G401 (cell line): ENCODE measurements at regions not wholly inside any gene's neighbourhood (a gene's known extent, or its start where the extent isn't known, plus 50 kb on each side); places are given as distances from the start of the nearest gene placed in this dataset.

Source experiments
- DNase-seq: peaks from one replicate; pipeline ENCODE4 v3.0.0-alpha.2; 2015; ENCODE audit warnings: low spot score
- in situ Hi-C: cut with HindIII; loops from 2 replicates; pipeline ENCODE4 v1.10.0; 2016; ENCODE audit warnings: low sequenced_read_pairs, mixed read lengths

GRCh38 chr22:48689206-48689605 lies 1138.5 kb downstream of the BRD1 start:
- in situ Hi-C loops: no loop called here
- no peak for DNase-seq

DNA sequence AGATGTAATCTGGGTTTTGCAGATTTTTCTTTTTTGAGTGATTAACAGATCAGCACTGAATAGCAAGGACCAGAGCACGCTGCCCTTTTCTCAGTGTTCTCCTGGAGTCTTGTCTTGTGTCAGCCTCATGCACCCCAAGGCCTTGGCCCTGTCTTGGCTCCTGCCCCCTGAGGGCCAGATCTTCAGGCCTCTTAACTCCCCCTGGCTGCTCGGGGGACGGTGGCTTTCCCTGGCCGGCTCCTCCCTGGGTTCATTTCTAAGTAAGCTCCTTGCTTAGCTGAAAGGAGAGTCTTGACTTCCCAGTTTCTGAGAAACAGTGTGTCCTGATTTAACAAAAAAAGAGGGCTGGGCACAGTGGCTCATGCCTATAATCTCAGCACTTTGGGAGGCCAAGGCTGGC lies 1139.3 kb downstream of the BRD1 start:
- in situ Hi-C loops: no loop called here

DNA sequence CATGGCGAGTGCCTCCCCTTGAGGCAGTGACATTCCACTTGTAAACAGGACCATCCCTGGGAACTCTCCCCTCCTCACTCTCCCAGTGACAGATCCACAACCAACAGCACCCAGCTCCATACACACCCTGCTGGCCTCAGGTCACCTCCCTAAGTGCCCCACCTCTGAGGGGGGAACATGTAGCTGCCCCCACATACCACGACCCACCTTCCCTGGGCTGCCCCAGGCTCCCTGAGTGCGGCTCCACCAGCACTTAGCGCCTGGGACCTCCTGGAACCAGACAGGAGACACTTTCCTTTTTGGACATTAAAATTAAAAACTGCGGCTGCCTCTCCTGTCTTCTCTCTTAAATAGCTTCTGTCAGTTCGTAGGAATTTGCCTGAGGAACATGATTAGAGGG lies 1140.1 kb downstream of the BRD1 start:
- in situ Hi-C loops: no loop called here
- DNase-seq: no peak

More for the DNA sequence above, 1139.3 kb downstream of the BRD1 start:
- no peak for DNase-seq

GRCh38 chr22:48686694-48687302 lies 1140.9 kb downstream of the BRD1 start:
- DNase-seq: no peak
- in situ Hi-C loops: no loop called here

GRCh38 chr22:48685767-48686166 lies 1141.9 kb downstream of the BRD1 start:
- DNase-seq: no peak
- in situ Hi-C loops: no loop called here

GRCh38 chr22:48683640-48684039 lies 1144.0 kb downstream of the BRD1 start:
- in situ Hi-C loops: no loop called here
- DNase-seq: no peak

- in situ Hi-C loops: no loop called here
- DNase-seq: no peak
These were observed 1145.2 kb downstream of the BRD1 start for GRCh38 chr22:48682504-48682903.

GRCh38 chr22:48680601-48681000 lies 1147.1 kb downstream of the BRD1 start:
- in situ Hi-C loops: no loop called here
- no peak for DNase-seq

DNA sequence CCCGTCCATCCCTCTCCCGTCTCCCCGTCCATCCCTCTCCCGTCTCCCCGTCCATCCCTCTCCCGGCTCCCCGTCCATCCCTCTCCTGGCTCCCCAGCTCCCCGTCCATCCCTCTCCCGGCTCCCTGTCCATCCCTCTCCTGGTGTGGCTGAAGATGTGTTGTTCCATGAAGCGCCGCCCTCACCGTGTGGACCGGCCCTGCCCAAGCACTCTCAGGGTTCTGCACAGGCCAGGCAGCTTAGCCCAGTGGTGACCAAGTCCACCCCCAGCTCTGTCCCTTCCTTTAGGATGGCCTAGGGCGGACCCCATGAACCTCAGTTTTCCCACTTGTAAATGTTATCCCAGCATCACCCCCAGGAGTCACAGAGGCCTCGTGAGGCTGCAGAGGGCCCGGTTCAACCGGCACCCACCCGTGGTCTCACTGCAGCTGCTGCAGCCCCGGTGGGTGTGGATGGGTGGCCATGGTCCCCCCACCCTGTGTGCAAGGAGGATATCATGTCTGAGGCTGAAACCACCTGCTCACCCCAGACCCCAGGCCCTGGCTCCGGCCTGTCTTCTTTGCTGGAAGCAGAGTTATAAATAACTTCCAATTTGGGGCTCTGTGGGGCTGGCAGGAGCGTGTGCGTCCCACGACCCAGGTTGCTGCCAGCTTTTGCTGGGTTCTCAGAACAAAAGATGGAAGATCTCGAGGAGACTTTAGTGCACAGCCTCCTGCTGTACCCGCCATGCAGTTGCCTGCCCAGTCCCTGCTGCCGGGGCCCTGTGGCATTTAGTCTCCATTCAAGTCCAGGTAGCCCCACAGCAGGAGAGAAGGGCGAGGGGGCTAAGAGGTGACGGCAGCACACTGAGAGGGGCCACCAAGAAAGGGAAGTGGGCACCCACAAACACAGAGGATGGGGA lies 1147.8 kb downstream of the BRD1 start:
- in situ Hi-C loops: no loop called here
- no peak for DNase-seq

- DNase-seq: no peak
- in situ Hi-C loops: no loop called here
These were observed 1149.2 kb downstream of the BRD1 start for GRCh38 chr22:48678171-48679135.

DNA sequence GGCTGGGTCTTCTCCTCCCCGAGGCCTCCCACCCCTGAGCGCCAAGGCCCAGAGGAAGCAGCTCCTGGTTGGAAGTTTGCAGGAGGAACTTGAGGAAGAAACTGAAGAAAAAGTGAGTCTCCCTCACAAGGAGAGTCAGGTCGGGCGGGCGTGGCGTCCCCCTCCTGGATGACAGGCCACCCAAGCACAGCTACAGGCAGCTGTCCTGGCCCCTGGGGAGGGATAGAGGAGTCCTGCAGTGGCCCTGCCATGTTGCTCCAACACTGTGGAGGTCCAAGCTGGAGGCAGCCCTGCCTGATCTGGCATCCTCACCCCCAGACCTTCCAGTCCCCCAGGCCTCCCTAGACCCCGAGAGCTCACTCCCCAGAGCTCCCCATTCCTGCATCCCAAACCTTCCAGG lies 1150.1 kb downstream of the BRD1 start:
- in situ Hi-C loops: no loop called here

GRCh38 chr22:48677168-48677520 lies 1150.5 kb downstream of the BRD1 start:
- DNase-seq: no peak
- in situ Hi-C loops: no loop called here

More for the DNA sequence above, 1150.1 kb downstream of the BRD1 start:
- no peak for DNase-seq

DNA sequence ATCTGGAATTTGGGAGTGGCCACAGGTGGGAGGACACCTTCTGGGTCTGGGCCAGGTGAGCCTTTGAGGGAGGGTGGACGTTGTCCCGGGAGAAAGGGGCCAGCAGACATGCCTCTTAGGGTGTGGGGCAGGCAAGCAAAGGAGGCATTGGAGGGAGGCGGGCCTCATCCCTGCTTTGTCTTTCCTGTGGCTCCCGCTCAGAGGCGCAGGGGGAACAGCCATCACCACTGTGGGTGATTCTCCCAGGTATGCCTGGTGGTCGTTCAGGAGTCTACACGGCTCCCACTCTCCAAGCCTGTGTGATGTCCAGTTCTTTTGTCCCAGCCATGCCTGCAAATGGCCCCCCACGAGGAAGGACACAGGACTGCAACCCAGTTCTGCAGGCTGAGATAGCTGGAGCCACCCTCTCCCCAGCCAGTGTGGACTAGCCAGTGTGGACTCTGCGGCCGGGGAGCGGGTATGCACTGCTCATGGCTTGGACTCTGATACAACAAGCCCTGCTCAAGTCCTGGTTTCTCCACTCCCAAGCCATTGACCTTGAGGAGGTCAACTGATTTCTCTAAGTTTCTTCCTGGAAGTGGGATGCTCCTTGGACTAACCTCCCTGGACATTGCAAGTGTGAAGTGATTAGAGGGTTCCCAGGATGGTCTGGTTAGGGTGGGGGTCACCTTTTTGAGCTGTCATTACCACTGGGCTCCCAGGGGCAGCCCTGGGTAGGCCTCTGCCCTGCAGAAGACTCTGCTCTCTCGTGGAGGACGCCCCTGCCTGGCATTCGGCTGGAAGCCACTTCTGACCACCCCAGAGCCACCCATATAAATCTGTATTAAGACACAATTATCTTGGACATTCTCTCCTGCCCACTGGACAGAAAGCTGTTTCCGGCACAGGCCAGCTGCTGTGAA lies 1151.2 kb downstream of the BRD1 start:
- in situ Hi-C loops: no loop called here
- no peak for DNase-seq

GRCh38 chr22:48675830-48676145 lies 1151.9 kb downstream of the BRD1 start:
- in situ Hi-C loops: no loop called here
- no peak for DNase-seq

DNA sequence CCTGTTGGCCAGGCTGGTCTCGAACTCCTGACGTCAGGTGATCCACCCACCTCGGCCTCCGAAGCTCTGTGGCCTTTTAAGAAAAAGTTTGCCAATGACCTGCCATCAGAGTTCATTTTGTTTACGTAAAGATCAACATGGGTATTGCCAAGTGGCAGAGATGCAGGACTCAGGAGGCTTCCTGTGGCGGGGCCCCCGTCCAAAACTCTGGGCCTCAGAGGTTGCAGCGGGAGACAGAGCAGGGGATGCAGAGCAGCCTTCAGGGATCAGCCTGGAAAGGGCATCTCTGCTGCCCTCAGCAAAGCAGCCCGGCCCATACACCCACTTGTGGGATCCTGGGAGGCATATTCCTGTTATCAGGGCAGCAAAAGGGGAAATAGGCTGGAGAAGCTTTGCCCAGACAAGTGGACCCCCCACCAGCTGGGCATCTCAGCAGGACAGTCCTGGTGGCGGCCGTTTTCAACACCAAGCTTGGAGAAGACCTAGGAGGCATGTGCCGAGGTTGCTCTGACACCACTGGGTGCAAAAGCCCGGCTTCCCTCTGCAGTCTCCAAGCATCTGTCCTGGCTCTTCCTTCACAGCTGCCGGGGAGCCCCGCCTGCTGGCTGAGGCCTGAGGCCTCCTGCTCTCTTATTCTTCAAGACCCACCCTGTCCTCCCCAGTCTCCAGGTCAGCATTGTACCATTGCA lies 1152.4 kb downstream of the BRD1 start:
- no peak for DNase-seq
- in situ Hi-C loops: no loop called here

DNA sequence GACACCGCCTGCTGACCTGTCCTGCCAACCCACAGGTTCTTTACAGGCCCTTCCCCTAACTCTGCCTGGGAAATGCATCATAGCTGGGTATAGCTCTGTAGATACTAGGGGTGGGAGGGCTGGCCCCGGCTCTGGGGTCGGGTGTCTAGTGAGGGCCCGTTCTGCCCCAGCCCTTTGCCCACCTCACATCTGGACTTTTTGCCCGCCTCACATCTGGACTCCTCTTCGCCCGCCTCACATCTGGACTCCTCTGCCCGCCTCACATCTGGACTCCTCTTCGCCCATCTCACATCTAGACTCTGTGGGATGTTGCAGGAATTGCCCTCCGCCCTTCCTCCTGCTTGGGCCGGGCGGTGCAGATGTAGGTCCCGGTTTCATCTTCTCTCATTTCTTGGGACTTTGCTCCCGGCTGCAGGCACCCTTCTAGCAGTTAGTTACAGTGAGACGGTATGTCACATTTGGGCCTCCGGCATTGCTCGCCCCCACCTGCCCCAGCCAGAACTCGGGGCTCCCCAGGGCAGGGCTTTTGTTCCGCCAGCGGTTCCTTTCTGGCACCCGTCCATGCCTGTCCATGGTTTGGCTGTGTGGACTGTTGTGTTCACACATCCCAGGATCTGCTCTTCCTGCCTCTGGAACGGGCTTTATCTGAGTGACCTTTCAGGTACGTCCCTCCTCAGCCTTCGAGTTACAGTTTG lies 1153.7 kb downstream of the BRD1 start:
- DNase-seq: no peak
- in situ Hi-C loops: no loop called here

- no peak for DNase-seq
- in situ Hi-C loops: no loop called here
These were observed 1155.3 kb downstream of the BRD1 start for GRCh38 chr22:48672387-48672786.

- in situ Hi-C loops: no loop called here
- no peak for DNase-seq
These were observed 1156.9 kb downstream of the BRD1 start for GRCh38 chr22:48670731-48671130.
